ENCODE measurements at regions not wholly inside any gene's neighbourhood (a gene's known extent, or its start where the extent isn't known, plus 50 kb on each side); places are given as distances from the start of the nearest gene placed in this dataset.

- no peak for TF ChIP-seq CTCF (IDR thresholded peaks at IDR 0.05; ENCODE audit: borderline replicate concordance, extremely low read depth, low read length, poor library complexity, severe bottlenecking)
- no peak for TF ChIP-seq EZH2 (IDR thresholded peaks at IDR 0.05; ENCODE audit: borderline replicate concordance, low read depth, low read length, severe bottlenecking)
Observed at GRCh38 chr5:36395260-36395659, 93.6 kb upstream of the RANBP3L start.
